ENCODE measurements at regions not wholly inside any gene's neighbourhood (a gene's known extent, or its start where the extent isn't known, plus 50 kb on each side); places are given as distances from the start of the nearest gene placed in this dataset.

DNA sequence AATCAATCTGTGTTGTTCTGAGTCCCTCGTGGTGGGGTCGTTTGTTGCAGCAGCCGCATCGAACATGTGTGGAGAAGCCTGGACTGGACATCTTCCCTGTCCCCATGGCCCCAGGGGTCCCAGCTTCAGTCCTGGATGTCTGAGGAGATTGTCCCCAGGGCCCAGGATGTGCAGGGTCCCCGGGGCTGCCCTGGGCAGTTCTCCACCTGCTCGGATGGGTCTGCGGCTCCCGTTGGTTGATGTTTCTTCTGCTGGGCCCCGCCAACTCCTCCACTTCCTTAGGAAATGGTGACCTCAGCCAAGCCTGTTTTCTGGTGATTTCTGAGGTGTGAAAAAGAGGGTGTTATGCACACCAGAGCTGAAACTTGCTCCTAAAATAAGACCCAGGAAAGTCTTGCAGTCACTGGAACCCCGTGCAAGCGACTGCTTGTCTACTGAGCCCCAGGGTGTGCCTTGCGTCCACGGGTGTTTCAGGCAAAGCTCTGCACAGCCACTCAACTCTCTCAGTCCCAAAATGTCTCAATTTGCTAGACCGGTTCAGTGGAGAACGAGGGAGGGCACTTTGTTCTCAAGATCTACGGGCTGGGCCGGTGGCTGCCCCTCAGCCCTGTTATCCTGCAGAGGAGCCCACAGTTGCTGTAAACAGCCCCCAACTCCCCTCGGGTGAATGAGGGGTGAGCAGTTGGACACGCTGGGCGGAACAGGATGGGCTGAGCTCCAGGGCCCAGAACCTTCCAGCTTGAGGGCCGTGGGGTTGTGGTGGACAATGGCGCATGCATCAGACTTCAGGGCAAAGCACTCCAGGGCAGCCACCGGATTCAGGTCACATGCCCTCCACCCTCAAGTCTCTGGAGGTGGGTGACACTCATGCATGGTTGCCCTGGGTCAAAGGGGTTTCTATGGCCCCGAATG is 66.7 kb upstream of the OLFM1 start:
- TF ChIP-seq STAT1 (conservative IDR thresholded peaks at IDR 0.05) (no peak), RB1 (IDR thresholded peaks at IDR 0.05; ENCODE audit: borderline replicate concordance) (no peak), RFX5 (IDR thresholded peaks at IDR 0.05; ENCODE audit: low read depth, low read length) (no peak), ZNF622 (IDR thresholded peaks at IDR 0.05) (no peak), GABPA (IDR thresholded peaks at IDR 0.05; ENCODE audit: low read depth) (no peak), CBFB (IDR thresholded peaks at IDR 0.05; ENCODE audit: low read depth) (no peak), MYB (IDR thresholded peaks at IDR 0.05; ENCODE audit: borderline replicate concordance, low read depth, low read length) (no peak), NR2C1 (IDR thresholded peaks at IDR 0.05) (no peak), TARDBP (IDR thresholded peaks at IDR 0.05; ENCODE audit: borderline replicate concordance) (no peak), PAX8 (IDR thresholded peaks at IDR 0.05) (no peak), EED (IDR thresholded peaks at IDR 0.05; ENCODE audit: low read depth) (no peak), POU2F2 (IDR thresholded peaks at IDR 0.05; ENCODE audit: borderline replicate concordance, low read depth, low read length) (no peak)
- TF ChIP-seq, protein P1, sequence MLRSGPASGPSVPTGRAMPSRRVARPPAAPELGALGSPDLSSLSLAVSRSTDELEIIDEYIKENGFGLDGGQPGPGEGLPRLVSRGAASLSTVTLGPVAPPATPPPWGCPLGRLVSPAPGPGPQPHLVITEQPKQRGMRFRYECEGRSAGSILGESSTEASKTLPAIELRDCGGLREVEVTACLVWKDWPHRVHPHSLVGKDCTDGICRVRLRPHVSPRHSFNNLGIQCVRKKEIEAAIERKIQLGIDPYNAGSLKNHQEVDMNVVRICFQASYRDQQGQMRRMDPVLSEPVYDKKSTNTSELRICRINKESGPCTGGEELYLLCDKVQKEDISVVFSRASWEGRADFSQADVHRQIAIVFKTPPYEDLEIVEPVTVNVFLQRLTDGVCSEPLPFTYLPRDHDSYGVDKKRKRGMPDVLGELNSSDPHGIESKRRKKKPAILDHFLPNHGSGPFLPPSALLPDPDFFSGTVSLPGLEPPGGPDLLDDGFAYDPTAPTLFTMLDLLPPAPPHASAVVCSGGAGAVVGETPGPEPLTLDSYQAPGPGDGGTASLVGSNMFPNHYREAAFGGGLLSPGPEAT (IDR thresholded peaks at IDR 0.05; ENCODE audit: low read depth) = no peak
- TF ChIP-seq, protein P2, sequence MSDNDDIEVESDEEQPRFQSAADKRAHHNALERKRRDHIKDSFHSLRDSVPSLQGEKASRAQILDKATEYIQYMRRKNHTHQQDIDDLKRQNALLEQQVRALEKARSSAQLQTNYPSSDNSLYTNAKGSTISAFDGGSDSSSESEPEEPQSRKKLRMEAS (IDR thresholded peaks at IDR 0.05; ENCODE audit: low read depth, low read length) = no peak
- H2AFZ ChIP-seq (ENCODE audit: control insufficient read depth, low read depth, low read length) = no peak overlapping the region
- no TSS peak for BruUV-seq (replicated peaks)
- RAD21 ChIA-PET (ENCODE audit: unreplicated experiment) = no interaction called here
- H3K27me3 ChIP-seq (replicated peaks in 1 of 2; ENCODE audit: control insufficient read depth in 2 of 2, insufficient read depth in 2 of 2, low read length in 1 of 2) = no peaks in the 10 kb centered on the region; a peak in 1 of 4 replicates
- DNase-seq (ENCODE audit: low read depth, low spot score) = no peak
- H3K36me3 ChIP-seq (ENCODE audit: control insufficient read depth in 2 of 2, insufficient read depth in 2 of 2, low read length in 1 of 2) = no peaks in the 10 kb centered on the region
- SMC1A ChIA-PET (ENCODE audit: uncharacterized antibody, unreplicated experiment) = no interaction called here
- no peak overlapping the region for H3K4me3 ChIP-seq
- intact Hi-C loops (cut with micrococcal nuclease; ENCODE audit: unreplicated experiment) = no loop called here
- no peaks in the 10 kb centered on the region for H3K79me2 ChIP-seq (ENCODE audit: control insufficient read depth, insufficient read depth, low read length)
- H3K27ac ChIP-seq (ENCODE audit: control insufficient read depth, insufficient read depth) = no peak overlapping the region
- CTCF ChIA-PET = interaction anchor here (0.7 kb wide), 1 partner anchor 9 kb away, joined by 3 read pairs; no protein-coding TSS in a partner anchor
- no peak for ATAC-seq
- 22% methylated on average over 24 of the region's 24 CpGs for WGBS (ENCODE audit: insufficient coverage, insufficient replicate concordance, low lambda C conversion rate, missing lambda C conversion rate)
- no peak overlapping the region for H3K9ac ChIP-seq (ENCODE audit: control insufficient read depth, insufficient read depth, low read length)
- H3K9me3 ChIP-seq (replicated peaks; ENCODE audit: control insufficient read depth, insufficient read depth, low read length) = no peaks in the 10 kb centered on the region
- POLR2A ChIA-PET = no interaction called here
- no peaks in the 10 kb centered on the region for H4K20me1 ChIP-seq (ENCODE audit: control insufficient read depth, insufficient read depth)
- no peak for FAIRE-seq
- no peak overlapping the region for H3K4me2 ChIP-seq (ENCODE audit: control insufficient read depth, insufficient read depth)
- no peaks in the 10 kb centered on the region for H3K4me1 ChIP-seq (ENCODE audit: control insufficient read depth, insufficient read depth, low read length)
- in situ Hi-C loops (cut with MboI) = no loop called here
